ENCODE measurements at regions not wholly inside any gene's neighbourhood (a gene's known extent, or its start where the extent isn't known, plus 50 kb on each side); places are given as distances from the start of the nearest gene placed in this dataset.

- no peaks in the 10 kb centered on the region for H3K36me3 Mint-ChIP-seq (ENCODE audit: low read depth)
- no peak overlapping the region for H3K4me3 ChIP-seq
- no peaks in the 10 kb centered on the region for H3K36me3 ChIP-seq (ENCODE audit: insufficient read depth)
- H4K20me1 ChIP-seq (replicated peaks; ENCODE audit: insufficient read depth): no peaks in the 10 kb centered on the region
- H3K27me3 ChIP-seq (ENCODE audit: insufficient read depth): no peaks in the 10 kb centered on the region
- no peak overlapping the region for H2AFZ ChIP-seq
- DNase-seq (ENCODE audit: low spot score): no peak
- no peaks in the 10 kb centered on the region for H3F3A ChIP-seq (replicated peaks; ENCODE audit: low read depth)
- H3K4me3 Mint-ChIP-seq: no peak overlapping the region
- H3K4me1 Mint-ChIP-seq: no peaks in the 10 kb centered on the region
- H3K9me2 ChIP-seq (ENCODE audit: insufficient read depth): no peaks in the 10 kb centered on the region
- no peak overlapping the region for H3K27ac Mint-ChIP-seq
- no peaks in the 10 kb centered on the region for H3K9me3 Mint-ChIP-seq
- no peak overlapping the region for H3K4me2 ChIP-seq
- no peak for TF ChIP-seq NANOG (IDR thresholded peaks at IDR 0.05; ENCODE audit: borderline replicate concordance)
- no peak for TF ChIP-seq REST (IDR thresholded peaks at IDR 0.05; ENCODE audit: unreplicated experiment)
- TF ChIP-seq CREB1 (CRISPR knock-in tag; IDR thresholded peaks at IDR 0.05; ENCODE audit: low read depth): no peak
- no peak for TF ChIP-seq POLR2AphosphoS5 (IDR thresholded peaks at IDR 0.05; ENCODE audit: low read depth)
- no peak for TF ChIP-seq JUNB (IDR thresholded peaks at IDR 0.05; ENCODE audit: unreplicated experiment)
- no peak for TF ChIP-seq EZH2phosphoT487 (IDR thresholded peaks at IDR 0.05; ENCODE audit: unreplicated experiment)
- no peak for TF ChIP-seq ZNF462 (CRISPR knock-in tag; IDR thresholded peaks at IDR 0.05)
- TF ChIP-seq ETS1 (IDR thresholded peaks at IDR 0.05): no peak
- no peak for TF ChIP-seq STAT1 (IDR thresholded peaks at IDR 0.05; ENCODE audit: unreplicated experiment)
- TF ChIP-seq CTCF (conservative IDR thresholded peaks at IDR 0.05; ENCODE audit: low read depth in 2 of 2): no peak
- TF ChIP-seq ZNF331 (CRISPR knock-in tag; IDR thresholded peaks at IDR 0.05; ENCODE audit: low read depth): no peak
- no peak for TF ChIP-seq ZNF114 (CRISPR knock-in tag; IDR thresholded peaks at IDR 0.05)
- TF ChIP-seq EZH2 (IDR thresholded peaks at IDR 0.05; ENCODE audit: low read depth, unreplicated experiment): no peak
- ATAC-seq: no peak
- H3K79me2 ChIP-seq (replicated peaks; ENCODE audit: insufficient read depth): no peaks in the 10 kb centered on the region
- peaks cover 2% of the 10 kb centered on the region for H3K27me3 Mint-ChIP-seq (ENCODE audit: insufficient read depth, low read depth, poor library complexity)
- H3K4me1 ChIP-seq (ENCODE audit: insufficient read depth): no peaks in the 10 kb centered on the region
- no peak overlapping the region for H3K27ac ChIP-seq (ENCODE audit: low read depth)
These were observed 183.5 kb downstream of the HNMT start for GRCh38 chr2:138147796-138148195.

All from GM23338 (cell line).